B cell (primary cell): ENCODE measurements at regions not wholly inside any gene's neighbourhood (a gene's known extent, or its start where the extent isn't known, plus 50 kb on each side); places are given as distances from the start of the nearest gene placed in this dataset.

Experiments used
- ATAC-seq: fragments of 200-7000 bp; cut with Tn5 transposase; one replicate; pipeline ENCODE4 v1.10.0; 2021; ENCODE audit warnings: low read depth, mild to moderate bottlenecking, moderate number of reproducible peaks, moderate library complexity
- CTCF ChIA-PET: fragments of 350-600 bp; sonication (Branson Sonifier 250); formaldehyde crosslinking; loops from one replicate; lab custom pipeline; 2021; ENCODE audit warnings: antibody characterized with exemption, inconsistent platforms; lab: Charles Lee
- POLR2A ChIA-PET: fragments of 350-600 bp; sonication (Branson Sonifier 250); formaldehyde crosslinking; loops from one replicate; lab custom pipeline; 2021; ENCODE audit warnings: antibody characterized with exemption; lab: Charles Lee
- DNase-seq: peaks from one replicate; pipeline ENCODE4 v3.0.0; 2013
- H2AFZ ChIP-seq: 2 replicates; pipeline ENCODE4 v1.6.1; 2012; ENCODE audit warnings: mild to moderate bottlenecking, low read depth, low read length; ENCODE audit not compliant: insufficient read depth, poor library complexity, severe bottlenecking
- H3K27ac ChIP-seq, 2 donors: 1 replicate in 1 of 2; 2 replicates in 1 of 2; pipeline ENCODE4 v1.5.1; 2012 to 2013; ENCODE audit warnings: low read length in 2 of 2, mild to moderate bottlenecking in 2 of 2, moderate library complexity in 1 of 2
- H3K27me3 ChIP-seq, 4 experiments: fragments of 200-600 bp in 1 of 4; sonication (generic) in 1 of 4; replicated peaks in 1 of 4; 1 replicate in 2 of 4; 2 replicates in 2 of 4; pipeline versions ENCODE4 v1.6.1 to v1.7.0; 2013 to 2016; ENCODE audit warnings: low read length in 3 of 4, mild to moderate bottlenecking in 2 of 4, mixed read lengths in 1 of 4, moderate library complexity in 1 of 4; ENCODE audit not compliant: insufficient read depth in 4 of 4, control insufficient read depth in 3 of 4; ENCODE audit errors: control extremely low read depth in 1 of 4
- H3K36me3 ChIP-seq, 2 experiments: replicated peaks in 1 of 2; 1 replicate in 1 of 2; 2 replicates in 1 of 2; pipeline versions ENCODE4 v1.6.1 to v1.7.1; 2013; ENCODE audit warnings: low read length in 1 of 2; ENCODE audit not compliant: insufficient read depth in 2 of 2, control insufficient read depth in 1 of 2; ENCODE audit errors: control extremely low read depth in 1 of 2, extremely low read depth in 1 of 2
- H3K4me1 ChIP-seq, 2 donors: fragments of 200-600 bp in 1 of 2; sonication (generic) in 1 of 2; 1 replicate in 1 of 2; 2 replicates in 1 of 2; pipeline versions ENCODE4 v1.5.1 to v1.6.1; 2013 to 2017; ENCODE audit warnings: low read length in 2 of 2; ENCODE audit not compliant: control insufficient read depth in 2 of 2, insufficient read depth in 2 of 2
- H3K4me2 ChIP-seq: replicated peaks from 2 replicates; pipeline ENCODE3; 2012; ENCODE audit warnings: mild to moderate bottlenecking, low read depth, low read length; ENCODE audit not compliant: poor library complexity, severe bottlenecking
- H3K4me3 ChIP-seq, 5 experiments: fragments of 200-600 bp in 1 of 5; sonication (generic) in 1 of 5; 1 replicate in 3 of 5; 2 replicates in 2 of 5; pipeline versions ENCODE4 v1.5.1 to v1.7.0; 2011 to 2016; ENCODE audit warnings: low read length in 4 of 5, mild to moderate bottlenecking in 4 of 5, low read depth in 2 of 5, control low read depth in 1 of 5, moderate library complexity in 1 of 5; ENCODE audit not compliant: insufficient read depth in 1 of 5; ENCODE audit errors: control extremely low read depth in 1 of 5, extremely low read depth in 1 of 5
- H3K79me2 ChIP-seq: fragments of 200-600 bp; sonication (generic); one replicate; pipeline ENCODE4 v1.6.0; 2016; ENCODE audit warnings: low read length; ENCODE audit not compliant: control insufficient read depth, insufficient read depth
- H3K9ac ChIP-seq: fragments of 200-600 bp; sonication (generic); 2 replicates; pipeline ENCODE4 v1.6.1; 2017; ENCODE audit warnings: mild to moderate bottlenecking, low read length, moderate library complexity
- H3K9me3 ChIP-seq, 3 donors: one replicate each; pipeline versions ENCODE4 v1.6.1 to v1.7.1; 2013; ENCODE audit warnings: low read length in 2 of 3; ENCODE audit not compliant: control insufficient read depth in 2 of 3, insufficient read depth in 1 of 3; ENCODE audit errors: control extremely low read depth in 1 of 3
- H4K20me1 ChIP-seq: 2 replicates; pipeline ENCODE4 v1.6.0; 2012; ENCODE audit warnings: mild to moderate bottlenecking, low read length; ENCODE audit not compliant: insufficient read depth, control insufficient read depth, poor library complexity, severe bottlenecking
- H3K27ac Mint-ChIP-seq: one replicate; pipeline ENCODE4 v1.8.0; 2021; ENCODE audit warnings: mixed read lengths
- H3K27me3 Mint-ChIP-seq: one replicate; pipeline ENCODE4 v1.8.0; 2021; ENCODE audit warnings: mixed read lengths
- H3K4me1 Mint-ChIP-seq: one replicate; pipeline ENCODE4 v1.8.0; 2021; ENCODE audit warnings: mixed read lengths
- H3K4me3 Mint-ChIP-seq: one replicate; pipeline ENCODE4 v1.8.0; 2021; ENCODE audit warnings: mixed read lengths
- H3K9me3 Mint-ChIP-seq: one replicate; pipeline ENCODE4 v1.8.0; 2022; ENCODE audit warnings: mixed read lengths; ENCODE audit not compliant: insufficient read depth
- EZH2 ChIP-seq: IDR thresholded peaks from 2 replicates; pipeline ENCODE4 v1.6.1; 2012; ENCODE audit warnings: borderline replicate concordance, low read depth, mild to moderate bottlenecking, moderate library complexity, low read length; ENCODE audit not compliant: insufficient read depth, poor library complexity, severe bottlenecking
- WGBS: methylation state at CpG from one replicate; pipeline ENCODE4 v1.1.5; 2013; ENCODE audit warnings: missing lambda C conversion rate; ENCODE audit not compliant: insufficient coverage; 5-methylcytosine and 5-hydroxymethylcytosine counted together
- intact Hi-C: fragments of 100-400 bp; cut with micrococcal nuclease; formaldehyde crosslinking; loops from one replicate; pipeline ENCODE4 v1.10.0; 2022
- TF ChIP-seq, protein P1 (sequence below): fragments of 200-600 bp; IDR thresholded peaks from one replicate; pipeline ENCODE4 v1.8.0; 2022; ENCODE audit warnings: antibody characterized with exemption, mild to moderate bottlenecking

DNA sequence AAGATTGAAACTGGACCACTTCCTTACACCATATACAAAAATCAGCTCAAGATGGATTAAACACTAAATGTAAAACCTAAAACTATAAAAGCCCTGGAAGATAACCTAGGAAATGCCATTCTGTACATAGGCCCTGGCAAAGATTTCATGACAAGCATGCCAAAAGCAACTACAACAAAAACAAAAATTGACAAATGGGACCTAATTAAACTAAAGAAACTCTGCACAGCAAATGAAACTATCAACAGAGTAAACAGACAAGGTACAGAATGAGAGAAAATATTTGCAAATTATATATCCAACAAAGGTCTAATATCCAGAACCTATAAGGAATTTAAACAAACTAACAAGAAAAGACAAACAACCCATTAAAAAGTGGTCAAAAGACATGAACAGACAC is 173.1 kb upstream of the CCDC54 start:
- Histone ChIP-seq H3K9ac (no peak overlapping the region), H3K9me3 (no peaks in the 10 kb centered on the region), H3K4me2 (no peak overlapping the region), H3K4me3 (no peak overlapping the region), H2AFZ (no peak overlapping the region), H3K27ac (no peak overlapping the region), H3K79me2 (no peaks in the 10 kb centered on the region), H3K27me3 (peaks cover 0 to 5% (median 0%) of the 10 kb centered on the region in 4 experiments), H4K20me1 (no peaks in the 10 kb centered on the region), H3K4me1 (no peaks in the 10 kb centered on the region), H3K36me3 (no peaks in the 10 kb centered on the region)
- Mint-ChIP-seq H3K27me3 (peaks cover 24% of the 10 kb centered on the region), H3K4me3 (no peak overlapping the region), H3K27ac (no peak overlapping the region), H3K9me3 (no peaks in the 10 kb centered on the region), H3K4me1 (no peaks in the 10 kb centered on the region)
- CTCF ChIA-PET: no interaction called here
- ATAC-seq (no peak), DNase-seq (no peak)
- TF ChIP-seq, protein P1, sequence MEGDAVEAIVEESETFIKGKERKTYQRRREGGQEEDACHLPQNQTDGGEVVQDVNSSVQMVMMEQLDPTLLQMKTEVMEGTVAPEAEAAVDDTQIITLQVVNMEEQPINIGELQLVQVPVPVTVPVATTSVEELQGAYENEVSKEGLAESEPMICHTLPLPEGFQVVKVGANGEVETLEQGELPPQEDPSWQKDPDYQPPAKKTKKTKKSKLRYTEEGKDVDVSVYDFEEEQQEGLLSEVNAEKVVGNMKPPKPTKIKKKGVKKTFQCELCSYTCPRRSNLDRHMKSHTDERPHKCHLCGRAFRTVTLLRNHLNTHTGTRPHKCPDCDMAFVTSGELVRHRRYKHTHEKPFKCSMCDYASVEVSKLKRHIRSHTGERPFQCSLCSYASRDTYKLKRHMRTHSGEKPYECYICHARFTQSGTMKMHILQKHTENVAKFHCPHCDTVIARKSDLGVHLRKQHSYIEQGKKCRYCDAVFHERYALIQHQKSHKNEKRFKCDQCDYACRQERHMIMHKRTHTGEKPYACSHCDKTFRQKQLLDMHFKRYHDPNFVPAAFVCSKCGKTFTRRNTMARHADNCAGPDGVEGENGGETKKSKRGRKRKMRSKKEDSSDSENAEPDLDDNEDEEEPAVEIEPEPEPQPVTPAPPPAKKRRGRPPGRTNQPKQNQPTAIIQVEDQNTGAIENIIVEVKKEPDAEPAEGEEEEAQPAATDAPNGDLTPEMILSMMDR: no peak
- TF ChIP-seq EZH2: no peak
- intact Hi-C loops: no loop called here
- POLR2A ChIA-PET: no interaction called here

DNA sequence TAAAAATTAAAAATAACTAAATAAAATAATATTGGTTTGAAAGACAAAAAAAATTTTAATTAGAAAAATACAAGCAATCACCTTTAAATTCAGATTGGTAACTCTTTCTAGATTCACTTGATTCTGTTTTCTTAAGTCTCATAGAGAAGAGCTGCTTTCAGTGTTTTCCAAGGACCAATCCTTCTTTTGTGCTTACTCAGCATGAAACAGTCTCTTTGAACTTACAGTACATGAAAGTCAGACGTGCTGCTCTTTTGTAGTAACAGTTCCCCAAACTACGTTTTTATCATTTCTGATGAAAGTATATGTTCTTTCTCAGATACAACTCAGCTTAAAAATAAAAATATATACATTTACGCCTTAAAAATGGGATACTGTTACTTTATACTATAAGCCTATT is 171.9 kb upstream of the CCDC54 start:
- H3K27ac ChIP-seq: no peak overlapping the region
- ChIA-PET CTCF (no interaction called here), POLR2A (no interaction called here)
- Mint-ChIP-seq H3K9me3 (no peaks in the 10 kb centered on the region), H3K4me1 (no peaks in the 10 kb centered on the region), H3K4me3 (no peak overlapping the region), H3K27ac (no peak overlapping the region), H3K27me3 (peaks cover 23% of the 10 kb centered on the region)
- no peak overlapping the region for H3K9ac ChIP-seq
- no peaks in the 10 kb centered on the region for H4K20me1 ChIP-seq
- peaks cover 0 to 5% (median 0%) of the 10 kb centered on the region in 4 experiments for H3K27me3 ChIP-seq
- H3K9me3 ChIP-seq: no peaks in the 10 kb centered on the region
- DNase-seq (no peak), ATAC-seq (no peak)
- no CpG with 5 or more reads among the region's 3 CpGs for WGBS
- no peaks in the 10 kb centered on the region for H3K4me1 ChIP-seq
- H3K79me2 ChIP-seq: no peaks in the 10 kb centered on the region
- no peak overlapping the region for H2AFZ ChIP-seq
- H3K36me3 ChIP-seq: no peaks in the 10 kb centered on the region
- H3K4me3 ChIP-seq: no peak overlapping the region
- no peak overlapping the region for H3K4me2 ChIP-seq
- no peak for TF ChIP-seq EZH2
- TF ChIP-seq, protein P1: no peak
- intact Hi-C loops: no loop called here
